Calu3 (cell line): ENCODE measurements at regions not wholly inside any gene's neighbourhood (a gene's known extent, or its start where the extent isn't known, plus 50 kb on each side); places are given as distances from the start of the nearest gene placed in this dataset.

Source experiments
- BruUV-seq: library from RNA; stranded (reverse); fragments of 400-500 nt; replicated peaks from 2 replicates; lab custom pipeline; 2021; lab: Mats Ljungman, UMichigan
- CTCF ChIA-PET: fragments of 300-600 bp; sonication (Branson Sonifier 250); formaldehyde crosslinking; loops from one replicate; lab custom pipeline; 2022; ENCODE audit warnings: antibody characterized with exemption; lab: Charles Lee
- DNase-seq: peaks from one replicate; pipeline ENCODE4 v3.0.0; 2022
- H3K27ac Mint-ChIP-seq: one replicate; pipeline ENCODE4 v1.8.0; 2022; ENCODE audit warnings: mixed read lengths; ENCODE audit not compliant: unreplicated experiment
- H3K27me3 Mint-ChIP-seq: one replicate; pipeline ENCODE4 v1.8.0; 2022; ENCODE audit warnings: mixed read lengths; ENCODE audit not compliant: unreplicated experiment
- H3K36me3 Mint-ChIP-seq: one replicate; pipeline ENCODE4 v1.8.0; 2022; ENCODE audit warnings: mild to moderate bottlenecking, moderate library complexity, mixed read lengths; ENCODE audit not compliant: insufficient read depth, unreplicated experiment
- H3K4me1 Mint-ChIP-seq: one replicate; pipeline ENCODE4 v1.8.0; 2022; ENCODE audit warnings: mild to moderate bottlenecking, low read depth, mixed read lengths; ENCODE audit not compliant: unreplicated experiment
- H3K4me3 Mint-ChIP-seq: one replicate; pipeline ENCODE4 v1.8.0; 2022; ENCODE audit warnings: mild to moderate bottlenecking, low read depth, moderate library complexity, mixed read lengths; ENCODE audit not compliant: unreplicated experiment
- H3K9me3 Mint-ChIP-seq: one replicate; pipeline ENCODE4 v1.8.0; 2022; ENCODE audit warnings: low read depth, mixed read lengths; ENCODE audit not compliant: unreplicated experiment
- intact Hi-C: fragments of 100-400 bp; cut with micrococcal nuclease; formaldehyde crosslinking; loops from one replicate; pipeline ENCODE4 v1.10.0; 2022; ENCODE audit not compliant: unreplicated experiment
- TF ChIP-seq, protein P1 (sequence below): fragments of 200-600 bp; IDR thresholded peaks from one replicate; pipeline ENCODE4 v1.8.0; 2022; ENCODE audit warnings: antibody characterized with exemption; ENCODE audit not compliant: unreplicated experiment

DNA sequence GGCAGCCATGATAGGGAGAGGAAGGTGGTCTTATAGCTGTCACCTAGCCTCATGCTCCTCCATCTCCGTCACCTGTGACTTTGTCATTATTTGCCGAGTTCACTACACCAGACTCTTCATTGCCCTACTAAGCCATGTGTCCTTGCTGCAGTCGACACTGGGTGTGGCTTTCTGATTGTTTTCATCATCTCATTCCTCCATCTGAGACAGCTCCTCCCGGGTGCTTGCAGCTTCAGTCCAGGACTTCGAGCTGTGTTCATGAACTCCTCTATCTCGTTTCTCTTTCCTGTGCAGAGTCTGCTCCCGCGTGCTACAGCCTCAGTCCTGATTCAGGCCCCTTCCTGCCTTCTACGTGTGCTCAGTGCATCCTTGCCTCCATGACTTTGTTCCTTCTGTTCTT, 295.1 kb upstream of the TNP1 start:
- no TSS peak for BruUV-seq
- no peak overlapping the region for H3K27ac Mint-ChIP-seq
- H3K36me3 Mint-ChIP-seq: peaks cover under 1% of the 10 kb centered on the region
- peaks cover 7% of the 10 kb centered on the region for H3K9me3 Mint-ChIP-seq
- CTCF ChIA-PET: no interaction called here
- intact Hi-C loops: no loop called here
- DNase-seq: no peak
- TF ChIP-seq, protein P1, sequence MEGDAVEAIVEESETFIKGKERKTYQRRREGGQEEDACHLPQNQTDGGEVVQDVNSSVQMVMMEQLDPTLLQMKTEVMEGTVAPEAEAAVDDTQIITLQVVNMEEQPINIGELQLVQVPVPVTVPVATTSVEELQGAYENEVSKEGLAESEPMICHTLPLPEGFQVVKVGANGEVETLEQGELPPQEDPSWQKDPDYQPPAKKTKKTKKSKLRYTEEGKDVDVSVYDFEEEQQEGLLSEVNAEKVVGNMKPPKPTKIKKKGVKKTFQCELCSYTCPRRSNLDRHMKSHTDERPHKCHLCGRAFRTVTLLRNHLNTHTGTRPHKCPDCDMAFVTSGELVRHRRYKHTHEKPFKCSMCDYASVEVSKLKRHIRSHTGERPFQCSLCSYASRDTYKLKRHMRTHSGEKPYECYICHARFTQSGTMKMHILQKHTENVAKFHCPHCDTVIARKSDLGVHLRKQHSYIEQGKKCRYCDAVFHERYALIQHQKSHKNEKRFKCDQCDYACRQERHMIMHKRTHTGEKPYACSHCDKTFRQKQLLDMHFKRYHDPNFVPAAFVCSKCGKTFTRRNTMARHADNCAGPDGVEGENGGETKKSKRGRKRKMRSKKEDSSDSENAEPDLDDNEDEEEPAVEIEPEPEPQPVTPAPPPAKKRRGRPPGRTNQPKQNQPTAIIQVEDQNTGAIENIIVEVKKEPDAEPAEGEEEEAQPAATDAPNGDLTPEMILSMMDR: no peak
- no peaks in the 10 kb centered on the region for H3K27me3 Mint-ChIP-seq
- H3K4me3 Mint-ChIP-seq: no peak overlapping the region
- H3K4me1 Mint-ChIP-seq: peaks cover 3% of the 10 kb centered on the region

DNA sequence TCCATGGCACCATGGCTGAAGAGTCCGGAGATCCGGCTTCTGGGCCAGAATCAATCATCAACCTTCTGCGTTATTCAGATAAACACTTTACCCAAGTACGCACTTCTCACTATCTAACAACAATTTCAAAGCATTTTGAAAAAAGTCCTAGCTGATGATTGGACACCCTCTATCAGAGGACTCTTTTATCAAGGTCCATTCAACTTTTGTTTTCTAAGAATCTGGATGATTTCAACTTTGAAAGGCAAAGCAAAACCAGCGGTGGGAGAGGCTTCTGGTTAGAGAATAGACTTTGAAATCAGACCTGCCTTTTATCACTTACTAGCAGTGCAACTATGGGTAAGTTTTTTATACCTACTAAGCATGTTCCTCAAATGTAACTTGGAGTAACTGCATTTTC, 293.6 kb upstream of the TNP1 start:
- Mint-ChIP-seq H3K4me3 (no peak overlapping the region), H3K27ac (no peak overlapping the region), H3K4me1 (no peaks in the 10 kb centered on the region), H3K36me3 (no peaks in the 10 kb centered on the region), H3K9me3 (peaks cover 7% of the 10 kb centered on the region), H3K27me3 (no peaks in the 10 kb centered on the region)
- CTCF ChIA-PET: no interaction called here
- intact Hi-C loops: no loop called here
- DNase-seq: no peak
- TF ChIP-seq, protein P1: no peak
- BruUV-seq: no TSS peak

DNA sequence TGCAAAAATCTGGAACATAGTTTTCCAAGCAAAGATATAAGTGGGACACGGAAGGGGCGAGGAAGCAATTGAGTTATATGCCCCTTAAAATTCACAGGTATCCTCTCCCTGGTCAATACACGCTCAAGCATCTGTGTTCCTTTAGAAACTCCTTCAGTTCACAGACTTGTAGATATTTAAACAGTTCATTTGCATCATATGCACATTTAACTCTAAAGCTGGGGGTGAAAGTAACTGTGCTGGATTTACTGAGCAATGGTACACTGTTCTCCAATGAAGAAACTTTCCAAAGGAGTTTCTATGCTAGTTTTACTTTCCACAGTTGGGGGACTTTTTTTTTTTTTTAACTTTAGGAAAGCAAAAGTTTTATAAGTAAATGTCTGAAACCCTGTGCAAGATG, 293.0 kb upstream of the TNP1 start:
- no TSS peak for BruUV-seq
- H3K9me3 Mint-ChIP-seq: peaks cover 2% of the 10 kb centered on the region
- TF ChIP-seq, protein P1: no peak
- no peaks in the 10 kb centered on the region for H3K27me3 Mint-ChIP-seq
- H3K4me3 Mint-ChIP-seq: no peak overlapping the region
- DNase-seq: no peak
- intact Hi-C loops: no loop called here
- H3K27ac Mint-ChIP-seq: no peak overlapping the region
- CTCF ChIA-PET: no interaction called here
- no peaks in the 10 kb centered on the region for H3K36me3 Mint-ChIP-seq
- no peaks in the 10 kb centered on the region for H3K4me1 Mint-ChIP-seq

DNA sequence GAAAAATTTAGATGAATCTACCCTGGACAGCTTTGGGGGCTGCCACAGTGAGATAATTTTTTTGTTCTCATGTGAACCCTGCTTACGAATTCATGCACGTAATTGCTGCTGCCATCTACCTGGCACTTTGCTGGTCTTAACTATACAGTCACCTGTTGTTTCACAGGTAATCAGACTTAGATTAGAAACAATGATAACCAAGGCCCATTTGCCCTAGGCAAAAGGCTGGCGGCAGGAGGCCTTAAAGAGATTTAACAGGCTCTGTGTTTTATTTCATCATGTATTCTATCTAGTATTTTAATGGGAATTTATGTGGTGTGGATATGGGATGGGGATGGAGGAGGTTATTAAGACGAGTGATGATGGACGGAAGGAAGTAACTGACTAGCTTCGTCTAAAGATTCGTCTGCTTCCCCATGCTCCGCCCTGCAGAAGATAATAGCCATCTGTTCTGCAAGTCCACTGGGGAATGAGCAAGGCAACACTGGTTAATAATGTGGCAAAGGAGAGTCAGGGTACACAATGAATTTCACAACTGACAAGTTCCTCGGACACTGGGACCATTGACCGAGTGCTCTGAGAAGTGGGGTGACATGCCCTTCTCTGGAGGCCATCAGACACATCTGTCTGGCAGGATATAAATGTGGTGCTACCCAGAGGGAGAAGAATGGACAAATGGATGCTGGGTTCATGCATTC, 291.8 kb upstream of the TNP1 start:
- TF ChIP-seq, protein P1: no peak
- H3K4me3 Mint-ChIP-seq: no peak overlapping the region
- BruUV-seq: no TSS peak
- no peak for DNase-seq
- H3K4me1 Mint-ChIP-seq: no peaks in the 10 kb centered on the region
- intact Hi-C loops: no loop called here
- H3K27me3 Mint-ChIP-seq: no peaks in the 10 kb centered on the region
- H3K27ac Mint-ChIP-seq: no peak overlapping the region
- peaks cover 2% of the 10 kb centered on the region for H3K9me3 Mint-ChIP-seq
- CTCF ChIA-PET: no interaction called here
- no peaks in the 10 kb centered on the region for H3K36me3 Mint-ChIP-seq
